ACHN (cell line): ENCODE measurements at regions not wholly inside any gene's neighbourhood (a gene's known extent, or its start where the extent isn't known, plus 50 kb on each side); places are given as distances from the start of the nearest gene placed in this dataset.

Experiments
- DNase-seq: peaks from one replicate; pipeline ENCODE4 v3.0.0-alpha.2; 2015
- in situ Hi-C: cut with HindIII; loops from 2 replicates; pipeline ENCODE4 v1.10.0; 2017; ENCODE audit warnings: low sequenced_read_pairs, low pct_ligation_motif_present, low pct_unique_long_range_greater_than_20kb

DNA sequence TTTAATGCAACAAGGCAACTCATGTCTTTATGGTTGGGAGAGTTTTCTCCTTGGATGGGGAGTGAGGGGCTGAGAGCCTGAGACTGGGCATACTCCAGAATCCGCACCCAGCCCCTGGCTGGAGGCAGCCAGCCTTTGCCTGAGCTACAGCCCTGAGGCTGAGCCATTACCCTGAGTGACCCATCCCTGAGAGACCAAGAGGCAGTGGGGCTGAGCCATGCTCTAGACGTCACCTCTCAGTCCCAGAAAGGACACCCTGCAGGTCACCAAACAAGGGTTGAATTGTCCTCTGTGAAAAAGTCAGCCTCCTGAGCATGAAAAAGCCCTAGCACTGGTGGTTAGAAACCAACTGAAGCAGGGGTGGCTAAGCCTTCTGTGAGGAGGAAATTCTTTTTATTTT lies 151.2 kb upstream of the GATB start:
- in situ Hi-C loops = no loop called here

GRCh38 chr4:151908734-151909497 lies 148.1 kb upstream of the GATB start:
- in situ Hi-C loops = no loop called here

More for the DNA sequence above, 151.2 kb upstream of the GATB start:
- DNase-seq = no peak

GRCh38 chr4:151908201-151908600 lies 147.4 kb upstream of the GATB start:
- in situ Hi-C loops = no loop called here
- DNase-seq = no peak

More at GRCh38 chr4:151908734-151909497, 148.1 kb upstream of the GATB start:
- DNase-seq = no peak

DNA sequence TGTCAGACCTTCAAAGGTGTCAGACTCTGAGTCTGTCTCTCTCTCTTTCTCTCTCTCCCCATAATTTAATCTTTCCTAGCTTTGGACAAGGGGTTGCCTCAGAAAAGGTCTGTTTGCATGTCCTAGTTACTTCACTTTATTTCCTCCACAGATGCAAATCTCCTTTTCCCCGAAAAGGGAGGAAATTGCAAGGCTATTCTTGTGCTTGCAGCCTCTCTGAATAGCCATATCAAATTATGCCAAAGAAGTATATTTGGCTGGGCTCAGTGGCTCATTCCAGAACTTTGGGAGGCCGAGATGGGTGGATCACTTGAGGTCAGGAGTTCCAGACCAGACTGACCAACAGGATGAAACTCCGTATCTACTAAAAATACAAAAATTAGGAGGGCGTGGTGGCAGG lies 145.6 kb upstream of the GATB start:
- DNase-seq = no peak
- in situ Hi-C loops = no loop called here

DNA sequence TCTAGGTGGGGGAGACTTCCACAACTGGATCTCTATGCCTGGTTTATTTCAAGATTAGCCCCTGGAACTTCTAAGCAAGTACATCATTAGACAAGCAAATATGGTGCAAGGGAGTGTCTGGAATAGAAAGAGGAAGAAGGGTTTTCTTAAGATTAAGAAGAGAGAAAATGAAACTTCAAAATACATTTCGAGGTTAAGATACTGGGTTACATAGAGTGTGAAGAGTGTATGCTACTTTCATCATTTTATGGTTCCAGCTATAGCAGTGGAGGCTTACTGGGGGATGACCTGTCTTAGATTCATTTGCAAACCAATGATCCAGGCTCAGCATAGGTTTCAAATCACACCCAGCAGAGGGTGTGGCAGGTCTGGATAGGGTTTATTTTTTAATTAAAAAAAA lies 144.4 kb upstream of the GATB start:
- in situ Hi-C loops = no loop called here
- DNase-seq = no peak

- DNase-seq = no peak
- in situ Hi-C loops = no loop called here
Measured at GRCh38 chr4:151901631-151902030, 140.8 kb upstream of the GATB start.

- no peak for DNase-seq
- in situ Hi-C loops = no loop called here
Measured at GRCh38 chr4:151896880-151897279, 136.1 kb upstream of the GATB start.

GRCh38 chr4:151895671-151896070 lies 134.9 kb upstream of the GATB start:
- in situ Hi-C loops = no loop called here
- no peak for DNase-seq

- DNase-seq = no peak
- in situ Hi-C loops = no loop called here
Measured at GRCh38 chr4:151894246-151894645, 133.4 kb upstream of the GATB start.

GRCh38 chr4:151888367-151888866 lies 127.6 kb upstream of the GATB start:
- no peak for DNase-seq
- in situ Hi-C loops = no loop called here

DNA sequence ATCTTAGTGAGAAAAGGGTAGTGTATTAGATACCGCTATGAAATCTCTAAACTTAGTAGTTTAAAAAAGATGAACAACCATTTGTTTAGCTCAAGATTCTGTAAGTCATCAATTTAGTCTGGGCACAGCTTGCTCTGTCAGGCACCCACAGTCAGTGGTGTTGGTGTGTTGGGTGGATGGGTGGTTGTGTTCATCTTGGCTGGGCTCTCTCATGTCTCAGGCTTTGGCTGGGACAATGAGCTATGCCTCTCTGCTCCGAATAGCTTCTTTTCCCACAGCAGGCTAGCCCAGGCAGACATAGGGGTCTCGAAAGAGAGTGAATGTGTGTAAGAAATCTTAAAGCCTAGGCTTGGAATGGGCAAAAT lies 127.0 kb upstream of the GATB start:
- no peak for DNase-seq
- in situ Hi-C loops = no loop called here

GRCh38 chr4:151887031-151887815 lies 126.4 kb upstream of the GATB start:
- no peak for DNase-seq
- in situ Hi-C loops = no loop called here

- in situ Hi-C loops = no loop called here
Measured at GRCh38 chr4:151885123-151885522, 124.3 kb upstream of the GATB start.

DNA sequence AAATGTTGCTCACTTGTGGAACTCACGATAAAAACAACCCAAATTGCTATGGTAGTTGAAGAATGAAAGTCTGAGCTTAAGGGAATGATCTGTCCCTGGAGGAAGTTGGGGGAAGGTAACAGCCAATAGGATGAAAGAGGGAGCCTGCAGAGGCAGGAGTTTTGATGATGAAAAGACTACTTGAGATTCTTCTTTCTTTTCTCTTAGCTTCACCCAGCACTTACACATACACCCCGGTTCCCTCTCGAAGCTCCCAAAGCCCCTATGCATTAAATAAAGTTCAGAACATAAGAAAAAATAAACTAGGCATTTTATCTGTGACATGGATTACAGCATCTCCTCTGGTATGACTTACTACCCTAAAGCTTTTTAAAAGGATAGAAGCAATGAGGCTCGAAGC lies 122.9 kb upstream of the GATB start:
- in situ Hi-C loops = no loop called here
- no peak for DNase-seq

More at GRCh38 chr4:151885123-151885522, 124.3 kb upstream of the GATB start:
- DNase-seq = no peak

- in situ Hi-C loops = no loop called here
- no peak for DNase-seq
Measured at GRCh38 chr4:151882072-151882803, 121.4 kb upstream of the GATB start.

DNA sequence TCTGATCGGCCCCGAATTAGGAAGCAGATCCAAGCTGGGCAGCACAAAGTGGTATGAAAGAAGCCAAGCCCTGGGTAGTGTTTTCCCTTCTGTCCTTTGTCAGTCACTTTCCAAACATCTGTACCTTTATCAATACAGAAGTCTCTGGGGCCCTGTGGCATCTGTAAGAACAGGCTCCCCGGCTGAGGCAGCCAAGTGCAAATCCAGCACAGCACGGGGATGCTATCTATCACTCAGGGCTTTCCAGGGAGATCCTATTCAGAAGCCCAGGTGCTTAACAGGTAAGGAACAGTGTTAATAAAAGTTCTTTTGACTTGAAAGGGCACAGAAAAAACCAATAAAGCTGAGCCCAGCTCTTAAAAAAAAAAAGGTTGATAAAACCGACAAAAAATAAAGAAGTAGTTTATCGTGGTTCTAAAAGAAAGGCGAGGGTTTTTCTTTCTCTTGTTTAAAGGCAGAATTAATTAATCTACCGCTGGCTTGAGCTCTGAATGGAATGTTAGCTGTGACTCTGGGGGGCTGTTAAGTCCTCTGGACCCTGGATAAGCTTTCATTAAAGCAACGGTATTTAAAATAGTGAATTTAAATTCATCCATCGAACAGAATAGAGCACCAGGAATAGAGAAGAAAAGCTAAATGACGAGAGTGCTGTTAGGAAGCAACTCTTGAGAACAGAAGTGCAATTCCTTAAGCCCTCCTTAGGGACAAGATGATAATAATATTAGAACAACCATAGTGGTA lies 119.1 kb upstream of the GATB start:
- in situ Hi-C loops = no loop called here
- no peak for DNase-seq

DNA sequence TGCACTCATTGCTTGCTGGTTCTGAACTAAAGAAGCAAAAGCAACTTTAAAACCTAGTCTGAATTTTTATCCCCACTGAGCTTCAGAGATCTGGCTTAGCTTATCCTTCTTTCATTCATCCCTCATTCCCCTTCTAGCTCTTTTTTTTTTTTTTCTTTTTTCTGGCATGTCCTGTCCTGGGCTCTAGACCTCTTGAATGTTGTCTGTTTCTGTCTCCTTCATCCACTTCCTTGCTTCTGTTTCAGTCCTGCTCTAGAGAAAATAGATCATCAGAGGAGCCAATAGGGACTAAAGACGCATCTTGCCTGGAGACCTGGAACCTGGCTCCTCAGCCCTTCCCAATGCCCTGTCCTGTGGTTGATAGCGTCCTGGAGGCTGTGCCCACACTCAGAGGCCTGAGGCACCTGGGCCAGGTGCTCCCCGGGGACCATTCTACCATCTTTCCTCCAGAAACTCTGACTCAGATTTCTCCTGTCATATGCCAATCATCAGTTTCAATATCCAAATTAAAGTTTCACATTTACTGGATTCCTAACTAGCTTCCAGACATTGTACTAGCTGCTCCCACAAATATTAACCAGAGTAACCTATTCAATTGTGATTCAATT lies 115.7 kb upstream of the GATB start:
- in situ Hi-C loops = no loop called here
- no peak for DNase-seq

GRCh38 chr4:151874328-151874727 lies 113.5 kb upstream of the GATB start:
- no peak for DNase-seq
- in situ Hi-C loops = no loop called here
